ENCODE measurements at regions not wholly inside any gene's neighbourhood (a gene's known extent, or its start where the extent isn't known, plus 50 kb on each side); places are given as distances from the start of the nearest gene placed in this dataset.

DNA sequence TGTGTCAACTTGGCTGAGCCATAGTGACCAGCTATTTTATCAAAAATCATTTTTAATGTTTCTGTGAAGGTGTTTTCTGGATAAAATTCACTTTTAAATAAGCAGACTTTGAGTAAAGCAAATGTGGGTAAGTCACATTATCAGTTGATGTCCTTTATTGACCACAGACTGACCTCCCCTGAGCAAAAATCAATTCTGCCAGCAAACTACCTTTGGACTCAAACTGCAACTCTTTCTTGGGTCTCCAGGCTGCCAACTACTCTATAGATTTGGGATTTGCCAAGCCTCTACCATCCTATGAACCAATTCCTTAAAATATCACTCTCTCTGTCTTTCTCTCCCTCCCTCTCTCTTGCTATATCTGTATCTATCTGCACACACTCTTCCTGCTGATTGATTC, 1571.7 kb upstream of the NUDT12 start:
- peaks cover 2% of the 10 kb centered on the region for H3K9me3 Mint-ChIP-seq
- no peak overlapping the region for H3K4me3 Mint-ChIP-seq
- H3K4me1 Mint-ChIP-seq, result no peaks in the 10 kb centered on the region
- TF ChIP-seq, protein P1, sequence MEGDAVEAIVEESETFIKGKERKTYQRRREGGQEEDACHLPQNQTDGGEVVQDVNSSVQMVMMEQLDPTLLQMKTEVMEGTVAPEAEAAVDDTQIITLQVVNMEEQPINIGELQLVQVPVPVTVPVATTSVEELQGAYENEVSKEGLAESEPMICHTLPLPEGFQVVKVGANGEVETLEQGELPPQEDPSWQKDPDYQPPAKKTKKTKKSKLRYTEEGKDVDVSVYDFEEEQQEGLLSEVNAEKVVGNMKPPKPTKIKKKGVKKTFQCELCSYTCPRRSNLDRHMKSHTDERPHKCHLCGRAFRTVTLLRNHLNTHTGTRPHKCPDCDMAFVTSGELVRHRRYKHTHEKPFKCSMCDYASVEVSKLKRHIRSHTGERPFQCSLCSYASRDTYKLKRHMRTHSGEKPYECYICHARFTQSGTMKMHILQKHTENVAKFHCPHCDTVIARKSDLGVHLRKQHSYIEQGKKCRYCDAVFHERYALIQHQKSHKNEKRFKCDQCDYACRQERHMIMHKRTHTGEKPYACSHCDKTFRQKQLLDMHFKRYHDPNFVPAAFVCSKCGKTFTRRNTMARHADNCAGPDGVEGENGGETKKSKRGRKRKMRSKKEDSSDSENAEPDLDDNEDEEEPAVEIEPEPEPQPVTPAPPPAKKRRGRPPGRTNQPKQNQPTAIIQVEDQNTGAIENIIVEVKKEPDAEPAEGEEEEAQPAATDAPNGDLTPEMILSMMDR (IDR thresholded peaks at IDR 0.05), result no peak
- DNase-seq, result no peak
- H3K27me3 Mint-ChIP-seq, result no peaks in the 10 kb centered on the region
- POLR2A ChIA-PET, result no interaction called here
- no peak for ATAC-seq (ENCODE audit: low read depth)
- CTCF ChIA-PET, result no interaction called here
- no peaks in the 10 kb centered on the region for H3K36me3 Mint-ChIP-seq (ENCODE audit: low read depth)
- intact Hi-C loops (cut with micrococcal nuclease), result no loop called here
- no peak overlapping the region for H3K27ac Mint-ChIP-seq

DNA sequence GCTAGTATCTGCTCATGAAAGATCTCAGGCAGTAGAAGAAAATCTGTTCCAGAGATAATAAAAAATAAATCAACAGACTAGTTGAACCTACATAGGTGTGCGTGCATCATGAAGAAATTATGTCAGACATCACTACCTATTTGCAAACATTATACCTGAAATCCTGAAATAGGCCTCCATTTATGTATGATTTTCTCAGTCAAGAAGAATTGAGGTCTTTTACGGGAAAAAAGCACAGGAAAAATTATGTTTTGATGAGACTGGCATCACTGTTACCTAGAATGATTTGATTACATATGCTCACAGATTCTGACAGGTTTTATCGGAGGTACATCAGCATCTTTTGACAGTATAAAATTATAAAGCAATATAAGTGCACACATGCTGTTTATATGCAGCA, 1570.5 kb upstream of the NUDT12 start:
- CTCF ChIA-PET, result no interaction called here
- Mint-ChIP-seq H3K27ac (no peak overlapping the region), H3K4me3 (no peak overlapping the region), H3K9me3 (no peaks in the 10 kb centered on the region), H3K4me1 (no peaks in the 10 kb centered on the region), H3K27me3 (no peaks in the 10 kb centered on the region), H3K36me3 (ENCODE audit: low read depth) (no peaks in the 10 kb centered on the region)
- no peak for ATAC-seq (ENCODE audit: low read depth)
- DNase-seq, result no peak
- TF ChIP-seq, protein P1 (IDR thresholded peaks at IDR 0.05), result no peak
- intact Hi-C loops (cut with micrococcal nuclease), result no loop called here
- POLR2A ChIA-PET, result no interaction called here

DNA sequence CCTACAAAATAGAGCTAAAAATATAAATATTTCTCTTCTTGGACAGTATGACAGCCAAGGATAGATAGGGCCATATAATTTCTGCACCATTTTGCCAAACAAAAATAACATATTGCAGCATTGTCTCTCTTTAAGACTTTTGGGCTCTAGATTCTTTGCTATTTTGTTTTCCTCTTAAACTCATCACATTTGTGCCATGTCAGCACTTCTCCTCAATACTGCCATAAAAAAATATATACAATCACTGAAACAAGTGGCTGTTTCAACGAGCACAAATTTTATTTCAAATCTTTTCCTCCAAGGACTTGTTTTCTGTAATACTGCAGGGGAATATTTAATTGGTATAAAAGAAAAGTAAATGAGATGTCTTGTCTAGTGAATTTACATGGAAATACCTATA, 1570.0 kb upstream of the NUDT12 start:
- H3K9me3 Mint-ChIP-seq, result no peaks in the 10 kb centered on the region
- H3K36me3 Mint-ChIP-seq (ENCODE audit: low read depth), result no peaks in the 10 kb centered on the region
- no peaks in the 10 kb centered on the region for H3K4me1 Mint-ChIP-seq
- DNase-seq (no peak), ATAC-seq (ENCODE audit: low read depth) (no peak)
- POLR2A ChIA-PET, result no interaction called here
- no peak overlapping the region for H3K4me3 Mint-ChIP-seq
- CTCF ChIA-PET, result no interaction called here
- TF ChIP-seq, protein P1 (IDR thresholded peaks at IDR 0.05), result no peak
- H3K27ac Mint-ChIP-seq, result no peak overlapping the region
- intact Hi-C loops (cut with micrococcal nuclease), result no loop called here
- no peaks in the 10 kb centered on the region for H3K27me3 Mint-ChIP-seq

DNA sequence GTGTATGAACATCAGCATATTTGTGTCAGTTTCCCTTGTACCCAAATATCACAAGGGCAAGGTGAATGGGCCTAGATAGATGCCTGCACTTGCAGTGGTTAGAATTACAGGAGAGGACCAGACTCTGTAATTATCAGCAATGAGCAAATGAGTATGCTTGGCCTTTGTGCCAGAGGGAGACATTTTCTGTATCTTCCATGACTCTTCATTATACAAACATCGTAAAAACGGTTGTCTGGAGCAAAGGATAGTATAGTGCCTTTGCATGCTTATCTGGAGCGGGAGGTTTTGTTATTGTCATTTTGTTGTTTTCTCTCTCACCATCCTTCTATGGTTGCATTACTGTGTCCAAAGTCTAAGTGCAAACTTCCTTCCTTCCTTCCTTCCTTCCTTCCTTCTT, 1568.5 kb upstream of the NUDT12 start:
- no peaks in the 10 kb centered on the region for H3K9me3 Mint-ChIP-seq
- ChIA-PET POLR2A (no interaction called here), CTCF (no interaction called here)
- H3K4me3 Mint-ChIP-seq, result no peak overlapping the region
- no peaks in the 10 kb centered on the region for H3K4me1 Mint-ChIP-seq
- intact Hi-C loops (cut with micrococcal nuclease), result no loop called here
- H3K27me3 Mint-ChIP-seq, result no peaks in the 10 kb centered on the region
- DNase-seq (no peak), ATAC-seq (ENCODE audit: low read depth) (no peak)
- no peaks in the 10 kb centered on the region for H3K36me3 Mint-ChIP-seq (ENCODE audit: low read depth)
- H3K27ac Mint-ChIP-seq, result no peak overlapping the region
- TF ChIP-seq, protein P1 (IDR thresholded peaks at IDR 0.05), result no peak

DNA sequence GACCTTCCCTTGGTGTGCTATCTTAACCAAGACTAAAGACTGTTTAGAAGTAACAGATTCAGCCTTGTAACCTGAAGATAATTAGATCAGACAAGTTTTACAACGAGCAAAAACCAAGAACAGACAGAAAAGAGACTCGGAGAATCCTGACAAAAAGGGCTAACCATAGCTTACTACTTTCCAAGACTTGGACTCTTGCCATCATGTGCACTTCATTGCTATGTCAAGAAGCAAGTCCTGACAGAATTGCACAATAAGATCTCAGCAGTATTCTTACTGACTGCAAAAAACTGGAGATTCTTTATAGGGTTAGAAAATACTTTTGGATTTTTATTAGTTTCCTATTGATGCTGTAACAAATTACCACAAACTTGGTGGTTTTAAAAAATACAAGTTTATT, 1539.0 kb upstream of the NUDT12 start:
- DNase-seq (no peak), ATAC-seq (ENCODE audit: low read depth) (no peak)
- Mint-ChIP-seq H3K4me3 (no peak overlapping the region), H3K27me3 (no peaks in the 10 kb centered on the region), H3K27ac (no peak overlapping the region), H3K9me3 (peaks cover 3% of the 10 kb centered on the region), H3K4me1 (no peaks in the 10 kb centered on the region), H3K36me3 (ENCODE audit: low read depth) (no peaks in the 10 kb centered on the region)
- ChIA-PET POLR2A (no interaction called here), CTCF (no interaction called here)
- TF ChIP-seq, protein P1 (IDR thresholded peaks at IDR 0.05), result no peak
- intact Hi-C loops (cut with micrococcal nuclease), result no loop called here

Data from activated B cell treated with CpG ODN at 0.5 μM for 24 hours (primary cell).